Heart left ventricle (tissue), 16 donors: ENCODE measurements at regions not wholly inside any gene's neighbourhood (a gene's known extent, or its start where the extent isn't known, plus 50 kb on each side); places are given as distances from the start of the nearest gene placed in this dataset.

Source experiments
- ATAC-seq, 4 donors: fragments of 200-7000 bp; cut with Tn5 transposase; one replicate each; pipeline ENCODE4 v1.9.1; 2020 to 2022; ENCODE audit warnings: moderate library complexity in 4 of 4, mild to moderate bottlenecking in 3 of 4, moderate number of reproducible peaks in 1 of 4
- DNase-seq, 5 donors: peaks; one replicate each; pipeline ENCODE4 v3.0.0-alpha.2; 2020
- H3K27ac ChIP-seq, 12 donors: fragments of 200-600 bp; sonication (generic) in 4 of 12; one replicate each; pipeline versions ENCODE4 v1.5.0 to v1.8.0; 2016 to 2022; ENCODE audit warnings: mild to moderate bottlenecking in 2 of 12
- H3K27me3 ChIP-seq, 9 donors: fragments of 200-600 bp; sonication (generic) in 2 of 9; one replicate each; pipeline versions ENCODE4 v1.5.1 to v1.8.0; 2016 to 2022; ENCODE audit warnings: mild to moderate bottlenecking in 3 of 9
- H3K36me3 ChIP-seq, 9 donors: fragments of 200-600 bp; sonication (generic) in 2 of 9; one replicate each; pipeline versions ENCODE4 v1.5.0 to v1.8.0; 2018 to 2022; ENCODE audit warnings: mild to moderate bottlenecking in 2 of 9
- H3K4me1 ChIP-seq, 12 donors: fragments of 200-600 bp; sonication (generic) in 4 of 12; one replicate each; pipeline versions ENCODE4 v1.5.0 to v1.8.0; 2016 to 2022; ENCODE audit warnings: mild to moderate bottlenecking in 3 of 12
- H3K4me3 ChIP-seq, 12 donors: fragments of 200-600 bp; sonication (generic) in 4 of 12; one replicate each; pipeline versions ENCODE4 v1.5.0 to v1.8.0; 2017 to 2022; ENCODE audit warnings: mild to moderate bottlenecking in 9 of 12, moderate library complexity in 4 of 12
- H3K9me3 ChIP-seq, 12 donors: fragments of 200-600 bp; sonication (generic) in 4 of 12; one replicate each; pipeline versions ENCODE4 v1.5.0 to v1.8.0; 2016 to 2022; ENCODE audit warnings: mild to moderate bottlenecking in 1 of 12
- POLR2A ChIP-seq, 2 donors: fragments of 450-650 bp; IDR thresholded peaks; one replicate each; pipeline ENCODE4 v1.6.1; 2017; ENCODE audit warnings: antibody characterized with exemption in 2 of 2, mild to moderate bottlenecking in 2 of 2, moderate library complexity in 2 of 2
- WGBS, 4 donors: extraction: QIAGEN DNeasy Blood & Tissue Kit in 2 of 4; methylation state at CpG; one replicate each; pipeline versions ENCODE4 v1.1.5 to v1.1.7; 2013 to 2018; 5-methylcytosine and 5-hydroxymethylcytosine counted together
- intact Hi-C, 10 donors: fragments of 100-400 bp; cut with DNase I; formaldehyde crosslinking; loops; one replicate each; pipeline versions ENCODE4 v1.11.1 to v1.14.2; 2022
- TF ChIP-seq, protein P1 (sequence below), 12 donors: fragments of 200-600 bp; sonication (generic) in 4 of 12; IDR thresholded peaks; one replicate each; pipeline versions ENCODE4 v1.5.0 to v1.8.0; 2018 to 2022; ENCODE audit warnings: antibody characterized with exemption in 12 of 12, mild to moderate bottlenecking in 5 of 12
- donor health status: ischemic (EF 13 %, LVEDD 7.1; RV severe dilation, severe dysfunction).
- donor health status: healthy with polysubstance abuse.
- donor health status: DM: no; HTN: yes; CAD: no.
- donor health status: DM: no; HTN: no; CAD: no.
- donor health status: ischemic (EF 25% LVEDD 6.9; RV normal size, moderate dysfunction).
- donor health status: ischemic (EF 25% LVEDD 5.7; RV mildly dilated, moderate dysfunction).
- donor health status: healthy.
- donor health status: DM: yes; HTN: yes; CAD: no.
- donor health status: ischemic (EF 35%, LVEDD 5.7; RV mildly dilated, moderate dysfunction).
- donor health status: nonischemic (EF 11% LVEDD 7.7; RV severe dilation, severe dysfunction).
- donor health status: DM: yes; HTN: yes; CAD: no.
- donor health status: PGD.
- donor health status: ischemic (EF 29% LVEDD 5.4; RV normal size, mild dysfunction).
- donor health status: nonischemic (EF 23%, LVEDD 6.1; RV moderate dilation, normal function).

GRCh38 chr18:68472701-68473295 is 242.1 kb downstream of the TMX3 start:
- Histone ChIP-seq H3K4me1 (peaks cover 0 to 3% (median 0%) of the 10 kb centered on the region in 12 donors), H3K4me3 (no peak overlapping the region), H3K36me3 (no peaks in the 10 kb centered on the region), H3K9me3 (no peaks in the 10 kb centered on the region), H3K27ac (no peak overlapping the region), H3K27me3 (no peaks in the 10 kb centered on the region)
- intact Hi-C loops, result no loop called here
- no peak for DNase-seq
- no peak for ATAC-seq
- TF ChIP-seq, protein P1, sequence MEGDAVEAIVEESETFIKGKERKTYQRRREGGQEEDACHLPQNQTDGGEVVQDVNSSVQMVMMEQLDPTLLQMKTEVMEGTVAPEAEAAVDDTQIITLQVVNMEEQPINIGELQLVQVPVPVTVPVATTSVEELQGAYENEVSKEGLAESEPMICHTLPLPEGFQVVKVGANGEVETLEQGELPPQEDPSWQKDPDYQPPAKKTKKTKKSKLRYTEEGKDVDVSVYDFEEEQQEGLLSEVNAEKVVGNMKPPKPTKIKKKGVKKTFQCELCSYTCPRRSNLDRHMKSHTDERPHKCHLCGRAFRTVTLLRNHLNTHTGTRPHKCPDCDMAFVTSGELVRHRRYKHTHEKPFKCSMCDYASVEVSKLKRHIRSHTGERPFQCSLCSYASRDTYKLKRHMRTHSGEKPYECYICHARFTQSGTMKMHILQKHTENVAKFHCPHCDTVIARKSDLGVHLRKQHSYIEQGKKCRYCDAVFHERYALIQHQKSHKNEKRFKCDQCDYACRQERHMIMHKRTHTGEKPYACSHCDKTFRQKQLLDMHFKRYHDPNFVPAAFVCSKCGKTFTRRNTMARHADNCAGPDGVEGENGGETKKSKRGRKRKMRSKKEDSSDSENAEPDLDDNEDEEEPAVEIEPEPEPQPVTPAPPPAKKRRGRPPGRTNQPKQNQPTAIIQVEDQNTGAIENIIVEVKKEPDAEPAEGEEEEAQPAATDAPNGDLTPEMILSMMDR (IDR thresholded peaks at IDR 0.05), result no peak
- no peak for TF ChIP-seq POLR2A (IDR thresholded peaks at IDR 0.05)

- DNase-seq (no peak), ATAC-seq (no peak)
- 23 to 51% (median 44%) methylated on average over 2 of the region's 2 CpGs for WGBS, 4 donors
- intact Hi-C loops, result no loop called here
- Histone ChIP-seq H3K4me1 (peaks cover 0 to 3% (median 0%) of the 10 kb centered on the region in 12 donors), H3K27ac (no peak overlapping the region), H3K27me3 (no peaks in the 10 kb centered on the region), H3K4me3 (no peak overlapping the region), H3K9me3 (no peaks in the 10 kb centered on the region), H3K36me3 (no peaks in the 10 kb centered on the region)
- no peak for TF ChIP-seq POLR2A (IDR thresholded peaks at IDR 0.05)
- TF ChIP-seq, protein P1 (IDR thresholded peaks at IDR 0.05), result no peak
These were observed 245.8 kb downstream of the TMX3 start for GRCh38 chr18:68469049-68469625.

DNA sequence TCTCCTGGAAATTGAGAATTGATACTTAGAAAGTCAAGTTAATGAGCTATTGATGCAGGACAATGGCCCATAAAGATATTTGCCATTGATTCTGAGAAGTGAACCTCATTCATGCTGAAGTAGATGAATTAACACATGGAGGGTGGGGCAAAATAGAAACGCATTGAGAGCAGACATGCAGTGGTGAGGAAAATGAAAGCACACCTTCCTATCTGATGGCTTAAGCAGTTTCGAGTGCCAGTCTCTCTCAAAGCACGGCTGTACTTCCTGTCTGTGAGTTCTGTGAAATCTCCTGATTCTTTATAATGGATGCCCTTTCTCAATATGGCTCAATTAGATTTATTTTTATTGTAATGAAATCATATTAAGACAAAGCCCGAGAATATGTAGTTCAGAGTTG is 247.0 kb downstream of the TMX3 start:
- no peak for DNase-seq
- Histone ChIP-seq H3K4me1 (peaks cover 0 to 3% (median 0%) of the 10 kb centered on the region in 12 donors), H3K36me3 (no peaks in the 10 kb centered on the region), H3K27ac (no peak overlapping the region), H3K4me3 (no peak overlapping the region), H3K9me3 (peaks cover 0 to 3% (median 0%) of the 10 kb centered on the region in 12 donors), H3K27me3 (no peaks in the 10 kb centered on the region)
- 47 to 55% (median 48%) methylated on average over 4 of the region's 4 CpGs for WGBS, 4 donors
- intact Hi-C loops, result no loop called here
- no peak for TF ChIP-seq POLR2A (IDR thresholded peaks at IDR 0.05)
- TF ChIP-seq, protein P1 (IDR thresholded peaks at IDR 0.05), result no peak
- no peak for ATAC-seq

- Histone ChIP-seq H3K27me3 (no peaks in the 10 kb centered on the region), H3K27ac (no peak overlapping the region), H3K36me3 (no peaks in the 10 kb centered on the region), H3K4me1 (peaks cover 0 to 3% (median 0%) of the 10 kb centered on the region in 12 donors), H3K9me3 (peaks cover 0 to 3% (median 0%) of the 10 kb centered on the region in 12 donors), H3K4me3 (no peak overlapping the region)
- intact Hi-C loops, result no loop called here
- 47 to 93% (median 69%) methylated on average over 2 of the region's 2 CpGs for WGBS, 4 donors
- DNase-seq (no peak), ATAC-seq (no peak)
- no peak for TF ChIP-seq POLR2A (IDR thresholded peaks at IDR 0.05)
- TF ChIP-seq, protein P1 (IDR thresholded peaks at IDR 0.05), result no peak
These were observed 247.6 kb downstream of the TMX3 start for GRCh38 chr18:68467329-68467728.
